SK-N-SH (cell line): ENCODE measurements at regions not wholly inside any gene's neighbourhood (a gene's known extent, or its start where the extent isn't known, plus 50 kb on each side); places are given as distances from the start of the nearest gene placed in this dataset.

ENCODE experiments used
- CTCF ChIA-PET: fragments of 300-600, 350-600 bp; formaldehyde crosslinking; extraction: SDS; loops from one replicate; lab custom pipeline; 2021; lab: Yijun Ruan, JAX
- POLR2A ChIA-PET: fragments of 350-600 bp; sonication (Branson Sonifier 250); formaldehyde crosslinking; extraction: SDS; loops from one replicate; lab custom pipeline; 2020; ENCODE audit warnings: antibody characterized with exemption, inconsistent platforms; lab: Yijun Ruan, JAX
- DNase-seq: peaks from one replicate; pipeline ENCODE4 v3.0.0; 2012
- H2AFZ ChIP-seq: fragments of 200-600 bp; sonication (generic); 2 replicates; pipeline ENCODE4 v1.8.1; 2016; ENCODE audit warnings: antibody characterized with exemption, mild to moderate bottlenecking, low read depth
- H3F3A ChIP-seq: fragments of 200-600 bp; sonication (generic); replicated peaks from 2 replicates; pipeline ENCODE3; 2016; ENCODE audit warnings: antibody characterized with exemption, mild to moderate bottlenecking; ENCODE audit not compliant: insufficient read depth
- H3K27ac ChIP-seq, 2 experiments: fragments of 200-500 bp in 1 of 2; fragments of 200-600 bp in 1 of 2; sonication (Bioruptor generic) in 1 of 2; sonication (generic), shearing (Covaris generic) in 1 of 2; 2 replicates each; pipeline versions ENCODE4 v1.5.1 to v1.6.1; 2014 to 2016; ENCODE audit warnings: low read depth in 2 of 2, inconsistent platforms in 1 of 2, low read length in 1 of 2, mild to moderate bottlenecking in 1 of 2, mixed read lengths in 1 of 2
- H3K27me3 ChIP-seq: fragments of 200-600 bp; sonication (generic), shearing (Covaris generic); 2 replicates; pipeline ENCODE4 v1.6.1; 2016; ENCODE audit warnings: mixed run types; ENCODE audit not compliant: insufficient read depth
- H3K36me3 ChIP-seq, 2 experiments: fragments of 200-500 bp in 1 of 2; fragments of 200-600 bp in 1 of 2; sonication (Bioruptor generic) in 1 of 2; sonication (generic) in 1 of 2; replicated peaks in 1 of 2; 2 replicates each; pipeline versions ENCODE3 to v1.5.1; 2014 to 2016; ENCODE audit warnings: low read length in 1 of 2, mild to moderate bottlenecking in 1 of 2; ENCODE audit not compliant: insufficient read depth in 2 of 2, control insufficient read depth in 1 of 2
- H3K4me1 ChIP-seq, 2 experiments: fragments of 200-500 bp in 1 of 2; fragments of 200-600 bp in 1 of 2; sonication (Bioruptor generic) in 1 of 2; sonication (generic), shearing (Covaris generic) in 1 of 2; 2 replicates each; pipeline versions ENCODE4 v1.5.1 to v1.6.1; 2014 to 2016; ENCODE audit warnings: low read depth in 1 of 2, low read length in 1 of 2, mixed run types in 1 of 2; ENCODE audit not compliant: insufficient read depth in 2 of 2, control insufficient read depth in 1 of 2
- H3K4me2 ChIP-seq: fragments of 200-600 bp; sonication (generic), shearing (Covaris generic); 2 replicates; pipeline ENCODE4 v1.6.1; 2017; ENCODE audit warnings: mixed run types
- H3K4me3 ChIP-seq, 2 experiments: fragments of 200-500 bp in 1 of 2; fragments of 200-600 bp in 1 of 2; sonication (Bioruptor generic) in 1 of 2; sonication (generic), shearing (Covaris generic) in 1 of 2; 2 replicates each; pipeline versions ENCODE4 v1.5.1 to v1.8.1; 2014 to 2016; ENCODE audit warnings: low read depth in 2 of 2, inconsistent platforms in 1 of 2, low read length in 1 of 2, mild to moderate bottlenecking in 1 of 2, mixed read lengths in 1 of 2, moderate library complexity in 1 of 2
- H3K79me2 ChIP-seq: fragments of 200-600 bp; sonication (generic); 2 replicates; pipeline ENCODE4 v1.8.1; 2017; ENCODE audit warnings: mild to moderate bottlenecking; ENCODE audit not compliant: insufficient read depth
- H3K9ac ChIP-seq: fragments of 200-600 bp; sonication (generic); 2 replicates; pipeline ENCODE4 v1.6.1; 2017; ENCODE audit warnings: mixed run types
- H3K9me2 ChIP-seq: fragments of 200-600 bp; sonication (generic); 2 replicates; pipeline ENCODE4 v1.6.1; 2017; ENCODE audit warnings: mixed run types
- H3K9me3 ChIP-seq: fragments of 200-600 bp; sonication (generic); 2 replicates; pipeline ENCODE4 v1.6.1; 2017; ENCODE audit warnings: mixed run types, mild to moderate bottlenecking, moderate library complexity
- H4K20me1 ChIP-seq: fragments of 200-600 bp; sonication (generic); 2 replicates; pipeline ENCODE4 v1.6.1; 2017; ENCODE audit warnings: mild to moderate bottlenecking, mixed run types; ENCODE audit not compliant: insufficient read depth
- CHD2 ChIP-seq: fragments of 150-350 bp; IDR thresholded peaks from 2 replicates; pipeline ENCODE4 v1.6.1; 2018; ENCODE audit warnings: low read length; ENCODE audit not compliant: partially characterized antibody
- EP300 ChIP-seq, 2 experiments: IDR thresholded peaks; 2 replicates each; pipeline versions ENCODE4 v1.4.0 to v1.6.1; 2012; ENCODE audit warnings: borderline replicate concordance in 1 of 2, low read depth in 1 of 2, low read length in 1 of 2
- EZH2phosphoT487 ChIP-seq: fragments of 200-600 bp; sonication (generic); IDR thresholded peaks from 2 replicates; pipeline ENCODE4 v1.6.1; 2017; ENCODE audit warnings: low read depth, mixed run types, mild to moderate bottlenecking, antibody characterized with exemption, moderate library complexity, borderline replicate concordance
- FOXJ3 ChIP-seq: sonication (generic); formaldehyde crosslinking; IDR thresholded peaks from 2 replicates; pipeline ENCODE4 v1.5.1; 2020; ENCODE audit warnings: mild to moderate bottlenecking, missing genetic modification reagents
- FOXM1 ChIP-seq: IDR thresholded peaks from 2 replicates; pipeline ENCODE4 v1.4.0; 2012; ENCODE audit warnings: low read depth, mild to moderate bottlenecking
- GABPA ChIP-seq: IDR thresholded peaks from 2 replicates; pipeline ENCODE4 v1.4.0; 2012; ENCODE audit warnings: low read depth, mild to moderate bottlenecking
- JUND ChIP-seq: IDR thresholded peaks from 2 replicates; pipeline ENCODE4 v1.4.0; 2012
- MEF2A ChIP-seq: IDR thresholded peaks from 2 replicates; pipeline ENCODE4 v1.4.0; 2012; ENCODE audit warnings: low read depth, borderline replicate concordance
- NRF1 ChIP-seq: IDR thresholded peaks from 2 replicates; pipeline ENCODE4 v1.6.1; 2012; ENCODE audit warnings: low read depth, mild to moderate bottlenecking, low read length
- POLR2AphosphoS5 ChIP-seq: IDR thresholded peaks from 2 replicates; pipeline ENCODE4 v1.6.1; 2012; ENCODE audit warnings: low read depth, low read length
- RAD21 ChIP-seq: IDR thresholded peaks from 2 replicates; pipeline ENCODE4 v1.6.1; 2012; ENCODE audit warnings: mild to moderate bottlenecking, low read length
- RCOR1 ChIP-seq: fragments of 150-350 bp; IDR thresholded peaks from 2 replicates; pipeline ENCODE4 v1.6.1; 2017; ENCODE audit warnings: antibody characterized with exemption, low read length
- RXRA ChIP-seq: IDR thresholded peaks from 2 replicates; pipeline ENCODE4 v1.4.0; 2012; ENCODE audit warnings: low read depth, mild to moderate bottlenecking, borderline replicate concordance
- SIN3A ChIP-seq: IDR thresholded peaks from 2 replicates; pipeline ENCODE4 v1.6.1; 2012; ENCODE audit warnings: low read depth, mild to moderate bottlenecking, low read length, moderate library complexity, borderline replicate concordance
- TAF1 ChIP-seq: IDR thresholded peaks from 2 replicates; pipeline ENCODE4 v1.6.1; 2012; ENCODE audit warnings: low read depth, mild to moderate bottlenecking, low read length, moderate library complexity, borderline replicate concordance
- TCF12 ChIP-seq: IDR thresholded peaks from 2 replicates; pipeline ENCODE4 v1.4.0; 2012
- TEAD4 ChIP-seq: IDR thresholded peaks from 2 replicates; pipeline ENCODE4 v1.4.0; 2012; ENCODE audit warnings: mild to moderate bottlenecking, borderline replicate concordance; ENCODE audit not compliant: insufficient read depth
- YY1 ChIP-seq: IDR thresholded peaks from 2 replicates; pipeline ENCODE4 v1.4.0; 2012; ENCODE audit warnings: low read depth, mild to moderate bottlenecking
- WGBS: methylation state at CpG from one replicate; pipeline ENCODE4 v1.1.6; 2017; ENCODE audit warnings: low lambda C conversion rate; 5-methylcytosine and 5-hydroxymethylcytosine counted together
- TF ChIP-seq, protein P1 (sequence below): IDR thresholded peaks from 2 replicates; pipeline ENCODE4 v1.4.0; 2012; ENCODE audit warnings: low read depth
- TF ChIP-seq, protein P2 (sequence below): fragments of 150-350 bp; IDR thresholded peaks from 2 replicates; pipeline ENCODE4 v1.6.1; 2017; ENCODE audit warnings: antibody characterized with exemption, low read length, low read depth, borderline replicate concordance
- TF ChIP-seq, protein P3 (sequence below): fragments of 150-350 bp; IDR thresholded peaks from 2 replicates; pipeline ENCODE4 v1.6.1; 2016; ENCODE audit warnings: mild to moderate bottlenecking, low read depth, low read length
- TF ChIP-seq, protein P4 (sequence below): IDR thresholded peaks from 2 replicates; pipeline ENCODE4 v1.6.1; 2012; ENCODE audit warnings: mild to moderate bottlenecking, low read depth, low read length, moderate library complexity
- TF ChIP-seq, protein P5 (sequence below): IDR thresholded peaks from 2 replicates; pipeline ENCODE4 v1.4.0; 2012; ENCODE audit warnings: low read depth, borderline replicate concordance

DNA sequence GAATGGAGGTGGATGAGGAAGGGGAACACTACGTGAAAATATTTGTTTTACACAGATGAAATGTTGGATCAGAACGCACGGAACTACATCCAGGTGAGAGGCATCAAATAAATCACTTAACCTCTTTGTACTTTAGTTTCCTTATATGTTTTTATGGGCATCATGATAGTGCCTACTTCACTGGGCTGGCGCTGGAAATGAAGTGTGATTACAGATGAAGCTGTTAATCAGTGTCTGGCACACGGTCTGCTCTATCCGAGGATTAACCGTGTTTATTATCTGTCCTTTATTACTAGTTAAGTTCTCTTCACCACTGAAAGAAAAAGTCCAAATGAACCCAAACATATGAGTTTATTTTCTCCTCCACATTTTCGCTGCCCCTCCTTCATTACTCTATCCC is 96.0 kb upstream of the TRABD2B start (continued):
- no peak for TF ChIP-seq TCF12
- TF ChIP-seq NRF1, result no peak
- TF ChIP-seq, protein P1, sequence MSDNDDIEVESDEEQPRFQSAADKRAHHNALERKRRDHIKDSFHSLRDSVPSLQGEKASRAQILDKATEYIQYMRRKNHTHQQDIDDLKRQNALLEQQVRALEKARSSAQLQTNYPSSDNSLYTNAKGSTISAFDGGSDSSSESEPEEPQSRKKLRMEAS, result no peak
- TF ChIP-seq SIN3A, result no peak
- TF ChIP-seq CHD2, result no peak
- TF ChIP-seq POLR2AphosphoS5, result no peak
- TF ChIP-seq MEF2A, result no peak
- TF ChIP-seq TEAD4, result no peak
- TF ChIP-seq FOXJ3 (CRISPR knock-in tag), result no peak
- TF ChIP-seq EZH2phosphoT487, result no peak
- TF ChIP-seq FOXM1, result no peak

DNA sequence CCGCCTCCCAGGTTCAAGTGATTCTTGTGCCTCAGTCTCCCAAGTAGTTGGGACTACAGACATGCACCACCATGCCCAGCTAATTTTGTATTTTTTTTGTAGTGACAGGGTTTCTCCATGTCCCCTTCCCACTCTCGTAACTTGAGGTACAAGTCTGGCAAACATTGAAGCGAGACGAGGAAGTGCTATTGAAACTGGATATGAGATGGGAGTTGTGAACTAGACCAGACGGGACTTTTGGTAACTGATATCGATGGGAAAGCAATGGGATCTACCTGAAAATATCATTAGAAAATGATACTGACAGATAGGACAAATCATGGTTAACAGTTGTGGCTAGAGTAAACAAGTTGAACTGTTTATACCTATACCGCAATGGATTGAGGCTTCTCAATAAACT is 95.2 kb upstream of the TRABD2B start:
- Histone ChIP-seq H3K27me3 (peaks cover 9% of the 10 kb centered on the region; the same call in 1 of the 2 replicates), H2AFZ (no peak overlapping the region), H3K4me1 (peaks cover 0 to 3% of the 10 kb centered on the region in 2 experiments; a peak in 1 of 4 replicates), H3K9ac (no peak overlapping the region), H3K4me2 (no peak overlapping the region), H4K20me1 (no peaks in the 10 kb centered on the region), H3K4me3 (no peak overlapping the region), H3K9me2 (no peaks in the 10 kb centered on the region), H3K36me3 (no peaks in the 10 kb centered on the region), H3K79me2 (no peaks in the 10 kb centered on the region), H3F3A (no peaks in the 10 kb centered on the region), H3K27ac (no peak overlapping the region), H3K9me3 (no peaks in the 10 kb centered on the region)
- 43% methylated on average over 7 of the region's 7 CpGs for WGBS
- ChIA-PET CTCF (interaction anchor here (0.6 to 4.5 kb wide), 10 partner anchors 11 to 759 kb away, joined by 3 to 57 read pairs (median 6); partner anchors contain the start of gene CMPK1), POLR2A (no interaction called here)
- DNase-seq, result no peak
- TF ChIP-seq RAD21 (no peak), GABPA (no peak), JUND (no peak), EZH2phosphoT487 (no peak), POLR2AphosphoS5 (no peak), TCF12 (no peak), TAF1 (no peak), EP300 (IDR thresholded peaks at IDR 0.05; ENCODE audit: borderline replicate concordance in 1 of 2, low read depth in 1 of 2, low read length in 1 of 2) (no peak), RXRA (no peak), CHD2 (no peak), RCOR1 (no peak), YY1 (no peak), MEF2A (no peak)
- TF ChIP-seq, protein P2, sequence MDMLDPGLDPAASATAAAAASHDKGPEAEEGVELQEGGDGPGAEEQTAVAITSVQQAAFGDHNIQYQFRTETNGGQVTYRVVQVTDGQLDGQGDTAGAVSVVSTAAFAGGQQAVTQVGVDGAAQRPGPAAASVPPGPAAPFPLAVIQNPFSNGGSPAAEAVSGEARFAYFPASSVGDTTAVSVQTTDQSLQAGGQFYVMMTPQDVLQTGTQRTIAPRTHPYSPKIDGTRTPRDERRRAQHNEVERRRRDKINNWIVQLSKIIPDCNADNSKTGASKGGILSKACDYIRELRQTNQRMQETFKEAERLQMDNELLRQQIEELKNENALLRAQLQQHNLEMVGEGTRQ, result no peak
- TF ChIP-seq, protein P3, sequence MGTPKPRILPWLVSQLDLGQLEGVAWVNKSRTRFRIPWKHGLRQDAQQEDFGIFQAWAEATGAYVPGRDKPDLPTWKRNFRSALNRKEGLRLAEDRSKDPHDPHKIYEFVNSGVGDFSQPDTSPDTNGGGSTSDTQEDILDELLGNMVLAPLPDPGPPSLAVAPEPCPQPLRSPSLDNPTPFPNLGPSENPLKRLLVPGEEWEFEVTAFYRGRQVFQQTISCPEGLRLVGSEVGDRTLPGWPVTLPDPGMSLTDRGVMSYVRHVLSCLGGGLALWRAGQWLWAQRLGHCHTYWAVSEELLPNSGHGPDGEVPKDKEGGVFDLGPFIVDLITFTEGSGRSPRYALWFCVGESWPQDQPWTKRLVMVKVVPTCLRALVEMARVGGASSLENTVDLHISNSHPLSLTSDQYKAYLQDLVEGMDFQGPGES, result no peak
- TF ChIP-seq, protein P4, sequence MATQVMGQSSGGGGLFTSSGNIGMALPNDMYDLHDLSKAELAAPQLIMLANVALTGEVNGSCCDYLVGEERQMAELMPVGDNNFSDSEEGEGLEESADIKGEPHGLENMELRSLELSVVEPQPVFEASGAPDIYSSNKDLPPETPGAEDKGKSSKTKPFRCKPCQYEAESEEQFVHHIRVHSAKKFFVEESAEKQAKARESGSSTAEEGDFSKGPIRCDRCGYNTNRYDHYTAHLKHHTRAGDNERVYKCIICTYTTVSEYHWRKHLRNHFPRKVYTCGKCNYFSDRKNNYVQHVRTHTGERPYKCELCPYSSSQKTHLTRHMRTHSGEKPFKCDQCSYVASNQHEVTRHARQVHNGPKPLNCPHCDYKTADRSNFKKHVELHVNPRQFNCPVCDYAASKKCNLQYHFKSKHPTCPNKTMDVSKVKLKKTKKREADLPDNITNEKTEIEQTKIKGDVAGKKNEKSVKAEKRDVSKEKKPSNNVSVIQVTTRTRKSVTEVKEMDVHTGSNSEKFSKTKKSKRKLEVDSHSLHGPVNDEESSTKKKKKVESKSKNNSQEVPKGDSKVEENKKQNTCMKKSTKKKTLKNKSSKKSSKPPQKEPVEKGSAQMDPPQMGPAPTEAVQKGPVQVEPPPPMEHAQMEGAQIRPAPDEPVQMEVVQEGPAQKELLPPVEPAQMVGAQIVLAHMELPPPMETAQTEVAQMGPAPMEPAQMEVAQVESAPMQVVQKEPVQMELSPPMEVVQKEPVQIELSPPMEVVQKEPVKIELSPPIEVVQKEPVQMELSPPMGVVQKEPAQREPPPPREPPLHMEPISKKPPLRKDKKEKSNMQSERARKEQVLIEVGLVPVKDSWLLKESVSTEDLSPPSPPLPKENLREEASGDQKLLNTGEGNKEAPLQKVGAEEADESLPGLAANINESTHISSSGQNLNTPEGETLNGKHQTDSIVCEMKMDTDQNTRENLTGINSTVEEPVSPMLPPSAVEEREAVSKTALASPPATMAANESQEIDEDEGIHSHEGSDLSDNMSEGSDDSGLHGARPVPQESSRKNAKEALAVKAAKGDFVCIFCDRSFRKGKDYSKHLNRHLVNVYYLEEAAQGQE, result no peak
- TF ChIP-seq, protein P5, sequence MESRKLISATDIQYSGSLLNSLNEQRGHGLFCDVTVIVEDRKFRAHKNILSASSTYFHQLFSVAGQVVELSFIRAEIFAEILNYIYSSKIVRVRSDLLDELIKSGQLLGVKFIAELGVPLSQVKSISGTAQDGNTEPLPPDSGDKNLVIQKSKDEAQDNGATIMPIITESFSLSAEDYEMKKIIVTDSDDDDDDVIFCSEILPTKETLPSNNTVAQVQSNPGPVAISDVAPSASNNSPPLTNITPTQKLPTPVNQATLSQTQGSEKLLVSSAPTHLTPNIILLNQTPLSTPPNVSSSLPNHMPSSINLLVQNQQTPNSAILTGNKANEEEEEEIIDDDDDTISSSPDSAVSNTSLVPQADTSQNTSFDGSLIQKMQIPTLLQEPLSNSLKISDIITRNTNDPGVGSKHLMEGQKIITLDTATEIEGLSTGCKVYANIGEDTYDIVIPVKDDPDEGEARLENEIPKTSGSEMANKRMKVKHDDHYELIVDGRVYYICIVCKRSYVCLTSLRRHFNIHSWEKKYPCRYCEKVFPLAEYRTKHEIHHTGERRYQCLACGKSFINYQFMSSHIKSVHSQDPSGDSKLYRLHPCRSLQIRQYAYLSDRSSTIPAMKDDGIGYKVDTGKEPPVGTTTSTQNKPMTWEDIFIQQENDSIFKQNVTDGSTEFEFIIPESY, result no peak
